ENCODE measurements at regions not wholly inside any gene's neighbourhood (a gene's known extent, or its start where the extent isn't known, plus 50 kb on each side); places are given as distances from the start of the nearest gene placed in this dataset.

DNA sequence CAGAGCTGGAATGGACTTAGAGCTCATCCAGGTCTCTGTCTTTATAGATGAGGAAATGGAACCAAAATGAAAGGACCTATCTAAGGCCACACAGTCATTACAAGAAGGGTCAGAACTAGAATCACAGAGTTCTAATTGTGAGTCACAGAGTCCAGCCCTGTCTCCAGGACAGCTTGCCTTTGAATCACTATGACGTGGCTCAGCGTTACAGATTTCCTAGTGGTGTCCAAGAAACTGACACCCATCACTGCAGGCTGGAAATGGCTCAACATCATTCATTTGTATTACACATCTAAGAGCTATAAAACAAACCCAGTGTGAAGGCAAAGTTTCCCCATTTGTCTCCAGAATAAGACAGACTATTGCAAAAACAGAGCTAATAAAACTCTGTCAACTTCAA, 164.3 kb upstream of the SIX2 start:
- TF ChIP-seq, protein P1, sequence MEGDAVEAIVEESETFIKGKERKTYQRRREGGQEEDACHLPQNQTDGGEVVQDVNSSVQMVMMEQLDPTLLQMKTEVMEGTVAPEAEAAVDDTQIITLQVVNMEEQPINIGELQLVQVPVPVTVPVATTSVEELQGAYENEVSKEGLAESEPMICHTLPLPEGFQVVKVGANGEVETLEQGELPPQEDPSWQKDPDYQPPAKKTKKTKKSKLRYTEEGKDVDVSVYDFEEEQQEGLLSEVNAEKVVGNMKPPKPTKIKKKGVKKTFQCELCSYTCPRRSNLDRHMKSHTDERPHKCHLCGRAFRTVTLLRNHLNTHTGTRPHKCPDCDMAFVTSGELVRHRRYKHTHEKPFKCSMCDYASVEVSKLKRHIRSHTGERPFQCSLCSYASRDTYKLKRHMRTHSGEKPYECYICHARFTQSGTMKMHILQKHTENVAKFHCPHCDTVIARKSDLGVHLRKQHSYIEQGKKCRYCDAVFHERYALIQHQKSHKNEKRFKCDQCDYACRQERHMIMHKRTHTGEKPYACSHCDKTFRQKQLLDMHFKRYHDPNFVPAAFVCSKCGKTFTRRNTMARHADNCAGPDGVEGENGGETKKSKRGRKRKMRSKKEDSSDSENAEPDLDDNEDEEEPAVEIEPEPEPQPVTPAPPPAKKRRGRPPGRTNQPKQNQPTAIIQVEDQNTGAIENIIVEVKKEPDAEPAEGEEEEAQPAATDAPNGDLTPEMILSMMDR (tag by site-specific recombination; IDR thresholded peaks at IDR 0.05): no peak
- TF ChIP-seq MZF1 (tag by site-specific recombination; IDR thresholded peaks at IDR 0.05; ENCODE audit: borderline replicate concordance): no peak
- TF ChIP-seq ZNF274 (IDR thresholded peaks at IDR 0.05; ENCODE audit: low read length): no peak
- TF ChIP-seq ZNF274 (tag by site-specific recombination; IDR thresholded peaks at IDR 0.05; ENCODE audit: borderline replicate concordance): no peak
- TF ChIP-seq ZNF518A (tag by site-specific recombination; conservative IDR thresholded peaks at IDR 0.05; ENCODE audit: low read depth): no peak
- TF ChIP-seq ZNF223 (tag by site-specific recombination; IDR thresholded peaks at IDR 0.05): no peak
- TF ChIP-seq ZNF121 (tag by site-specific recombination; IDR thresholded peaks at IDR 0.05): no peak
